A673 (cell line): ENCODE measurements at regions not wholly inside any gene's neighbourhood (a gene's known extent, or its start where the extent isn't known, plus 50 kb on each side); places are given as distances from the start of the nearest gene placed in this dataset.

ENCODE experiments used
- BruUV-seq: library from RNA; stranded (reverse); fragments of 400-500 nt; replicated peaks from 2 replicates; lab custom pipeline; 2021; lab: Mats Ljungman, UMichigan
- CTCF ChIA-PET: fragments of 300-600 bp; sonication (Branson Sonifier 250); formaldehyde crosslinking; loops from one replicate; lab custom pipeline; 2022; ENCODE audit warnings: antibody characterized with exemption; lab: Charles Lee
- POLR2A ChIA-PET: fragments of 300-600 bp; sonication (Branson Sonifier 250); formaldehyde crosslinking; loops from one replicate; lab custom pipeline; 2022; ENCODE audit warnings: antibody characterized with exemption; ENCODE audit not compliant: low non-redundant PET; lab: Charles Lee
- DNase-seq: peaks from one replicate; pipeline ENCODE4 v3.0.0-alpha.2; 2015; ENCODE audit warnings: low spot score
- H3K27ac ChIP-seq: fragments of 200-600 bp; sonication (generic); 2 replicates; pipeline ENCODE4 v1.5.1; 2016; ENCODE audit warnings: mixed run types, low read depth, mild to moderate bottlenecking, mixed read lengths, antibody characterized with exemption, low read length; ENCODE audit not compliant: poor library complexity, severe bottlenecking
- H3K27me3 ChIP-seq: fragments of 200-600 bp; sonication (generic); replicated peaks from 2 replicates; pipeline ENCODE4 v1.6.1; 2017; ENCODE audit warnings: mixed run types, low read depth, mild to moderate bottlenecking, mixed read lengths, antibody characterized with exemption, low read length; ENCODE audit not compliant: insufficient read depth, poor library complexity
- H3K36me3 ChIP-seq: fragments of 200-600 bp; sonication (generic); 2 replicates; pipeline ENCODE4 v1.6.1; 2016; ENCODE audit warnings: mixed run types, mild to moderate bottlenecking, mixed read lengths, antibody characterized with exemption, low read length; ENCODE audit not compliant: insufficient read depth, poor library complexity, severe bottlenecking
- H3K4me1 ChIP-seq: fragments of 200-600 bp; sonication (generic); 2 replicates; pipeline ENCODE4 v1.6.1; 2017; ENCODE audit warnings: mixed run types, mild to moderate bottlenecking, mixed read lengths, antibody characterized with exemption, low read length; ENCODE audit not compliant: insufficient read depth, poor library complexity, severe bottlenecking
- H3K4me3 ChIP-seq: fragments of 200-600 bp; sonication (generic); 2 replicates; pipeline ENCODE4 v1.5.1; 2016; ENCODE audit warnings: low read depth, mixed run types, mild to moderate bottlenecking, mixed read lengths, low read length; ENCODE audit not compliant: poor library complexity, severe bottlenecking
- H3K9me3 ChIP-seq: fragments of 200-600 bp; sonication (generic); 2 replicates; pipeline ENCODE4 v1.6.1; 2016; ENCODE audit warnings: mixed run types, low read depth, mild to moderate bottlenecking, mixed read lengths, antibody characterized with exemption, low read length; ENCODE audit not compliant: poor library complexity, severe bottlenecking
- EZH2 ChIP-seq: fragments of 200-600 bp; sonication (generic); IDR thresholded peaks from 2 replicates; pipeline ENCODE4 v1.6.1; 2017; ENCODE audit warnings: borderline replicate concordance, low read depth, mild to moderate bottlenecking, mixed read lengths, antibody characterized with exemption, low read length; ENCODE audit not compliant: poor library complexity, severe bottlenecking
- intact Hi-C: fragments of 100-400 bp; cut with micrococcal nuclease; formaldehyde crosslinking; loops from one replicate; pipeline ENCODE4 v1.10.0; 2022; ENCODE audit not compliant: unreplicated experiment
- TF ChIP-seq, protein P1 (sequence below): fragments of 300-800, 200-600 bp; sonication (generic); conservative IDR thresholded peaks from 2 replicates; pipeline ENCODE4 v1.5.1; 2017; ENCODE audit warnings: low read depth, mild to moderate bottlenecking, antibody characterized with exemption, low read length, moderate library complexity, mixed read lengths

DNA sequence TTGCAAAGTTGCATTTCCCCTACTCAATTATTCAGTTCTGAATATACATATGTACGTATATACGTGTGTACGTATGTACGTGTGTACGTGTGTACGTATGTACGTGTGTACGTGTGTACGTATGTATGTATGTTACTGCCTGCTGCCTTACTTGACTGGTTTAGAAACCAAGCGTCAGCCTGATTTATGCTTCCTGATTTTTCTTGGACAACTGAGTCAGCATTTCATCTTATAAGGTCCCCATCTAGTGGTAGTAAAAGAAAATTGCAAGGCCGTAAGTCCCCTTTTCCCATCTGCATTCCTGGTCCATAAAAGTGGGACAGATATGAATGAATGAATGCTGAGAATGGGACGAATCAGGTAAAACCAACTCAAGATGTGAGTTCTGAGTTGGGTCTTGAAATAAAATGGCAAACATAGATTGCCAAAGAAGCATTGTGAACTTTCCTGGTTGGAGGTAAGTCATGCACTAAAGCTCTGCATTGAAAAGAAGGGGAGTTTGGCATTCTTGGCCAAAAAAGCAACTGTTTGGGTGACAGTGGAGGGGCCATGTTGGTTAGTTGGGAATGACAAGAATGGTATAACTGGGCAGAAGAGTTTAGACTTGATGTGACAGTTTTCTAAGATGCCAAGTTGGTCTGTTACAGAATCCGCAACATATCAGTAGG is 76.4 kb upstream of the DNAH14 start:
- H3K4me1 ChIP-seq, result no peaks in the 10 kb centered on the region
- BruUV-seq, result no TSS peak
- no peak for TF ChIP-seq EZH2
- TF ChIP-seq, protein P1, sequence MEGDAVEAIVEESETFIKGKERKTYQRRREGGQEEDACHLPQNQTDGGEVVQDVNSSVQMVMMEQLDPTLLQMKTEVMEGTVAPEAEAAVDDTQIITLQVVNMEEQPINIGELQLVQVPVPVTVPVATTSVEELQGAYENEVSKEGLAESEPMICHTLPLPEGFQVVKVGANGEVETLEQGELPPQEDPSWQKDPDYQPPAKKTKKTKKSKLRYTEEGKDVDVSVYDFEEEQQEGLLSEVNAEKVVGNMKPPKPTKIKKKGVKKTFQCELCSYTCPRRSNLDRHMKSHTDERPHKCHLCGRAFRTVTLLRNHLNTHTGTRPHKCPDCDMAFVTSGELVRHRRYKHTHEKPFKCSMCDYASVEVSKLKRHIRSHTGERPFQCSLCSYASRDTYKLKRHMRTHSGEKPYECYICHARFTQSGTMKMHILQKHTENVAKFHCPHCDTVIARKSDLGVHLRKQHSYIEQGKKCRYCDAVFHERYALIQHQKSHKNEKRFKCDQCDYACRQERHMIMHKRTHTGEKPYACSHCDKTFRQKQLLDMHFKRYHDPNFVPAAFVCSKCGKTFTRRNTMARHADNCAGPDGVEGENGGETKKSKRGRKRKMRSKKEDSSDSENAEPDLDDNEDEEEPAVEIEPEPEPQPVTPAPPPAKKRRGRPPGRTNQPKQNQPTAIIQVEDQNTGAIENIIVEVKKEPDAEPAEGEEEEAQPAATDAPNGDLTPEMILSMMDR, result peak; percentile 78
- H3K36me3 ChIP-seq, result no peaks in the 10 kb centered on the region
- H3K27me3 ChIP-seq, result no peaks in the 10 kb centered on the region
- ChIA-PET POLR2A (no interaction called here), CTCF (interaction anchor here (1.0 to 3.7 kb wide), 2 partner anchors 70 to 152 kb away, joined by 5 to 16 read pairs; no protein-coding TSS in a partner anchor)
- no peak overlapping the region for H3K27ac ChIP-seq
- H3K4me3 ChIP-seq, result no peak overlapping the region
- intact Hi-C loops, result loop anchor here (1.0 to 5.0 kb wide), 2 partner anchors 211 to 340 kb away; no protein-coding TSS in a partner anchor
- no peaks in the 10 kb centered on the region for H3K9me3 ChIP-seq
- DNase-seq, result peak; percentile 72

- CTCF ChIA-PET, result no interaction called here
- H3K4me3 ChIP-seq, result no peak overlapping the region
- no peak overlapping the region for H3K27ac ChIP-seq
- BruUV-seq, result no TSS peak
- H3K36me3 ChIP-seq, result no peaks in the 10 kb centered on the region
- no peaks in the 10 kb centered on the region for H3K9me3 ChIP-seq
- H3K27me3 ChIP-seq, result peaks cover 6% of the 10 kb centered on the region
- DNase-seq, result no peak
- H3K4me1 ChIP-seq, result no peaks in the 10 kb centered on the region
- POLR2A ChIA-PET, result no interaction called here
- intact Hi-C loops, result no loop called here
- no peak for TF ChIP-seq EZH2
- TF ChIP-seq, protein P1, result no peak
Observed at GRCh38 chr1:224856973-224857372, 72.5 kb upstream of the DNAH14 start.

GRCh38 chr1:224859651-224860050 is 69.8 kb upstream of the DNAH14 start:
- Histone ChIP-seq H3K4me1 (no peaks in the 10 kb centered on the region), H3K36me3 (no peaks in the 10 kb centered on the region), H3K27ac (no peak overlapping the region), H3K27me3 (peaks cover 6% of the 10 kb centered on the region), H3K9me3 (no peaks in the 10 kb centered on the region), H3K4me3 (no peak overlapping the region)
- POLR2A ChIA-PET, result no interaction called here
- no peak for DNase-seq
- BruUV-seq, result no TSS peak
- CTCF ChIA-PET, result no interaction called here
- intact Hi-C loops, result no loop called here
- TF ChIP-seq, protein P1, result no peak
- TF ChIP-seq EZH2, result no peak
